Mucosa of descending colon (tissue), 3 donors: ENCODE measurements at regions not wholly inside any gene's neighbourhood (a gene's known extent, or its start where the extent isn't known, plus 50 kb on each side); places are given as distances from the start of the nearest gene placed in this dataset.

Source experiments
- ATAC-seq: fragments of 200-7000 bp; cut with Tn5 transposase; one replicate; pipeline ENCODE4 v1.9.1; 2020; ENCODE audit warnings: mild to moderate bottlenecking, moderate library complexity
- DNase-seq, 3 donors: peaks; one replicate each; pipeline ENCODE4 v3.0.0-alpha.2; 2020
- H3K36me3 ChIP-seq: fragments of 200-600 bp; one replicate; pipeline ENCODE4 v1.8.0; 2021; ENCODE audit warnings: low read depth, mild to moderate bottlenecking
- H3K4me1 ChIP-seq: fragments of 200-600 bp; one replicate; pipeline ENCODE4 v1.8.0; 2021; ENCODE audit warnings: low read depth, mild to moderate bottlenecking
- H3K4me3 ChIP-seq: fragments of 200-600 bp; one replicate; pipeline ENCODE4 v1.8.0; 2021; ENCODE audit warnings: mild to moderate bottlenecking
- H3K9me3 ChIP-seq: fragments of 200-600 bp; one replicate; pipeline ENCODE4 v1.8.0; 2021; ENCODE audit warnings: mild to moderate bottlenecking
- CTCF ChIP-seq: fragments of 200-600 bp; IDR thresholded peaks from one replicate; pipeline ENCODE4 v1.8.0; 2022; ENCODE audit warnings: antibody characterized with exemption, mild to moderate bottlenecking
- intact Hi-C, 2 donors: fragments of 100-400 bp; cut with DNase I in 1 of 2; cut with micrococcal nuclease in 1 of 2; formaldehyde crosslinking; loops; one replicate each; pipeline versions ENCODE4 v1.11.0 to v1.11.1; 2022; cut with DNase I, micrococcal nuclease
- donor health status: DM: no; HTN: no; CAD: no; lungs with moderate emphysema.
- donor health status: DM: no; HTN: no; CAD: no.
- donor health status: DM: no; HTN: yes; CAD: no.

GRCh38 chr6:144654506-144654905 lies 369.4 kb downstream of the UTRN start:
- intact Hi-C loops: no loop called here
- no peak for ATAC-seq
- Histone ChIP-seq H3K36me3 (no peaks in the 10 kb centered on the region), H3K4me1 (peaks cover 14% of the 10 kb centered on the region), H3K9me3 (no peaks in the 10 kb centered on the region), H3K4me3 (no peak overlapping the region)
- DNase-seq: no peak
- TF ChIP-seq CTCF: no peak

- H3K4me3 ChIP-seq: no peak overlapping the region
- no peak for ATAC-seq
- intact Hi-C loops: no loop called here
- H3K36me3 ChIP-seq: no peaks in the 10 kb centered on the region
- H3K4me1 ChIP-seq: peaks cover 19% of the 10 kb centered on the region
- no peak for TF ChIP-seq CTCF
- no peaks in the 10 kb centered on the region for H3K9me3 ChIP-seq
- DNase-seq: no peak
These were observed 370.2 kb downstream of the UTRN start for GRCh38 chr6:144655376-144655775.

- H3K9me3 ChIP-seq: no peaks in the 10 kb centered on the region
- peaks cover 17% of the 10 kb centered on the region for H3K4me1 ChIP-seq
- no peak for TF ChIP-seq CTCF
- intact Hi-C loops: no loop called here
- DNase-seq (no peak), ATAC-seq (no peak)
- no peak overlapping the region for H3K4me3 ChIP-seq
- H3K36me3 ChIP-seq: no peaks in the 10 kb centered on the region
These were observed 372.6 kb downstream of the UTRN start for GRCh38 chr6:144657691-144658090.

- intact Hi-C loops: no loop called here
- Histone ChIP-seq H3K4me1 (peaks cover 18% of the 10 kb centered on the region), H3K36me3 (no peaks in the 10 kb centered on the region), H3K9me3 (no peaks in the 10 kb centered on the region), H3K4me3 (no peak overlapping the region)
- no peak for TF ChIP-seq CTCF
- DNase-seq (peak in 2 of 3 donors; percentile 39 to 60), ATAC-seq (peak; percentile 50)
These were observed 374.4 kb downstream of the UTRN start for GRCh38 chr6:144659202-144660182.

GRCh38 chr6:144660561-144661115 lies 375.5 kb downstream of the UTRN start:
- Histone ChIP-seq H3K4me1 (peaks cover 22% of the 10 kb centered on the region), H3K9me3 (no peaks in the 10 kb centered on the region), H3K36me3 (no peaks in the 10 kb centered on the region), H3K4me3 (no peak overlapping the region)
- TF ChIP-seq CTCF: no peak
- peak; percentile 45 to 55 (median 45) for DNase-seq
- ATAC-seq: peak; percentile 48
- intact Hi-C loops: no loop called here
